ENCODE measurements at regions not wholly inside any gene's neighbourhood (a gene's known extent, or its start where the extent isn't known, plus 50 kb on each side); places are given as distances from the start of the nearest gene placed in this dataset.

- no peak for TF ChIP-seq CTCF (IDR thresholded peaks at IDR 0.05)
- no peak for TF ChIP-seq POLR2A (IDR thresholded peaks at IDR 0.05)
- no peak for TF ChIP-seq POLR2AphosphoS5 (IDR thresholded peaks at IDR 0.05)
These were observed 1454.7 kb upstream of the IGFBP7 start for GRCh38 chr4:58564695-58565475.
